Stomach (tissue), 8 donors: ENCODE measurements at regions not wholly inside any gene's neighbourhood (a gene's known extent, or its start where the extent isn't known, plus 50 kb on each side); places are given as distances from the start of the nearest gene placed in this dataset.

Experiments
- DNase-seq, 2 donors: peaks; one replicate each; pipeline versions ENCODE4 v3.0.0 to v3.0.0-alpha.2; 2013 to 2019
- H3K27ac ChIP-seq, 5 donors: fragments of 200-600 bp in 4 of 5; sonication (generic) in 4 of 5; one replicate each; pipeline ENCODE4 v1.5.1; 2013 to 2019; ENCODE audit warnings: mild to moderate bottlenecking in 1 of 5, moderate library complexity in 1 of 5
- H3K27me3 ChIP-seq, 3 donors: fragments of 200-600 bp; sonication (generic); one replicate each; pipeline ENCODE4 v1.5.1; 2017 to 2019; ENCODE audit warnings: mixed run types in 1 of 3
- H3K36me3 ChIP-seq, 4 donors: fragments of 200-600 bp; sonication (generic); 1 replicate in 3 of 4; 2 replicates in 1 of 4; pipeline ENCODE4 v1.5.1; 2016 to 2019
- H3K4me1 ChIP-seq, 4 donors: fragments of 200-600 bp; sonication (generic); one replicate each; pipeline ENCODE4 v1.5.1; 2016 to 2019
- H3K4me3 ChIP-seq, 4 donors: fragments of 200-600 bp; sonication (generic) in 3 of 4; one replicate each; pipeline ENCODE4 v1.5.1; 2016 to 2019; ENCODE audit warnings: mild to moderate bottlenecking in 1 of 4
- H3K9me3 ChIP-seq, 4 donors: fragments of 200-600 bp; sonication (generic); one replicate each; pipeline ENCODE4 v1.5.1; 2016 to 2019
- CTCF ChIP-seq, 7 experiments: fragments of 450-650 bp in 4 of 7; fragments of 200-600 bp in 3 of 7; sonication (generic) in 3 of 7; IDR thresholded peaks; one replicate each; pipeline ENCODE4 v1.5.1; 2016 to 2019; ENCODE audit warnings: antibody characterized with exemption in 7 of 7, control low read depth in 2 of 7, mild to moderate bottlenecking in 1 of 7
- EP300 ChIP-seq: sonication (generic); formaldehyde crosslinking; IDR thresholded peaks from one replicate; pipeline ENCODE4 v1.6.1; 2017; ENCODE audit warnings: antibody characterized with exemption
- POLR2A ChIP-seq, 4 donors: fragments of 450-650 bp; IDR thresholded peaks; one replicate each; pipeline ENCODE4 v1.6.1; 2016; ENCODE audit warnings: antibody characterized with exemption in 4 of 4, control low read depth in 2 of 4, mild to moderate bottlenecking in 1 of 4, moderate library complexity in 1 of 4
- POLR2AphosphoS5 ChIP-seq, 3 donors: sonication (generic); formaldehyde crosslinking; IDR thresholded peaks; one replicate each; pipeline ENCODE4 v1.6.1; 2016; ENCODE audit warnings: antibody characterized with exemption in 3 of 3
- WGBS, 5 donors: extraction: QIAGEN DNeasy Blood & Tissue Kit in 3 of 5; methylation state at CpG; one replicate each; pipeline versions ENCODE4 v1.1.5 to v1.1.7; 2013 to 2018; 5-methylcytosine and 5-hydroxymethylcytosine counted together
- intact Hi-C: fragments of 100-400 bp; cut with DNase I; formaldehyde crosslinking; loops from one replicate; pipeline ENCODE4 v1.15.1; 2023; ENCODE audit warnings: low total_unique reads
- donor health status: healthy with polysubstance abuse.
- donor health status: Bipolar disorder and iron deficiency.
- donor health status: healthy.

GRCh38 chr13:80284290-80284689 is 56.6 kb downstream of the SPRY2 start:
- 86 to 95% (median 94%) methylated on average over 3 of the region's 3 CpGs for WGBS, 5 donors
- Histone ChIP-seq H3K9me3 (no peaks in the 10 kb centered on the region), H3K27ac (no peak overlapping the region), H3K4me3 (no peak overlapping the region), H3K36me3 (no peaks in the 10 kb centered on the region), H3K4me1 (no peaks in the 10 kb centered on the region), H3K27me3 (no peaks in the 10 kb centered on the region)
- no peak for TF ChIP-seq CTCF (IDR thresholded peaks at IDR 0.05)
- intact Hi-C loops = no loop called here
- no peak for DNase-seq

GRCh38 chr13:80278706-80279105 is 62.2 kb downstream of the SPRY2 start:
- WGBS, 5 donors = 93 to 97% (median 95%) methylated on average over 12 to 25 of the region's 25 CpGs
- Histone ChIP-seq H3K27me3 (no peaks in the 10 kb centered on the region), H3K36me3 (no peaks in the 10 kb centered on the region), H3K9me3 (no peaks in the 10 kb centered on the region), H3K27ac (no peak overlapping the region), H3K4me1 (no peaks in the 10 kb centered on the region), H3K4me3 (no peak overlapping the region)
- no peak for DNase-seq
- TF ChIP-seq EP300 (no peak), CTCF (IDR thresholded peaks at IDR 0.05) (no peak), POLR2A (IDR thresholded peaks at IDR 0.05) (no peak), POLR2AphosphoS5 (IDR thresholded peaks at IDR 0.05) (no peak)
- intact Hi-C loops = no loop called here

GRCh38 chr13:80276371-80277289 is 64.3 kb downstream of the SPRY2 start:
- H3K4me1 ChIP-seq = no peaks in the 10 kb centered on the region
- H3K27ac ChIP-seq = no peak overlapping the region
- intact Hi-C loops = no loop called here
- TF ChIP-seq EP300 (no peak), POLR2A (IDR thresholded peaks at IDR 0.05) (no peak), CTCF (IDR thresholded peaks at IDR 0.05) (no peak), POLR2AphosphoS5 (IDR thresholded peaks at IDR 0.05) (no peak)
- no peaks in the 10 kb centered on the region for H3K27me3 ChIP-seq
- WGBS, 5 donors = 68 to 84% (median 78%) methylated on average over 12 of the region's 12 CpGs
- peak in 1 of 2 donors; percentile 60 for DNase-seq
- H3K4me3 ChIP-seq = no peak overlapping the region
- H3K9me3 ChIP-seq = no peaks in the 10 kb centered on the region
- H3K36me3 ChIP-seq = no peaks in the 10 kb centered on the region

- Histone ChIP-seq H3K27me3 (no peaks in the 10 kb centered on the region), H3K36me3 (no peaks in the 10 kb centered on the region), H3K27ac (no peak overlapping the region), H3K9me3 (peaks cover 0 to 8% (median 8%) of the 10 kb centered on the region in 4 donors), H3K4me3 (no peak overlapping the region), H3K4me1 (no peaks in the 10 kb centered on the region)
- WGBS, 5 donors = 62 to 78% (median 72%) methylated on average over 1 of the region's 1 CpG
- intact Hi-C loops = no loop called here
- no peak for DNase-seq
- TF ChIP-seq CTCF (IDR thresholded peaks at IDR 0.05) (no peak), EP300 (no peak), POLR2A (IDR thresholded peaks at IDR 0.05) (no peak), POLR2AphosphoS5 (IDR thresholded peaks at IDR 0.05) (no peak)
These were observed 66.3 kb downstream of the SPRY2 start for GRCh38 chr13:80274643-80275042.
